Right renal pelvis (tissue), 4 donors: ENCODE measurements at regions not wholly inside any gene's neighbourhood (a gene's known extent, or its start where the extent isn't known, plus 50 kb on each side); places are given as distances from the start of the nearest gene placed in this dataset.
"Not testable (repeated sequence)": the region's sequence is repeated elsewhere in the genome, so short reads cannot be mapped to it uniquely, and the experiment has no call there.

Experiments
- DNase-seq, 4 donors: peaks; one replicate each; pipeline ENCODE4 v3.0.0-alpha.2; 2013; ENCODE audit warnings: low read depth in 4 of 4, low spot score in 3 of 4, missing footprints in 1 of 4

GRCh38 chr1:96545935-96546656 lies 175.5 kb upstream of the PTBP2 start:
- no peak for DNase-seq

GRCh38 chr1:96550061-96550460 lies 171.5 kb upstream of the PTBP2 start:
- DNase-seq = no peak

GRCh38 chr1:96552451-96552850 lies 169.1 kb upstream of the PTBP2 start:
- DNase-seq = no peak

DNA sequence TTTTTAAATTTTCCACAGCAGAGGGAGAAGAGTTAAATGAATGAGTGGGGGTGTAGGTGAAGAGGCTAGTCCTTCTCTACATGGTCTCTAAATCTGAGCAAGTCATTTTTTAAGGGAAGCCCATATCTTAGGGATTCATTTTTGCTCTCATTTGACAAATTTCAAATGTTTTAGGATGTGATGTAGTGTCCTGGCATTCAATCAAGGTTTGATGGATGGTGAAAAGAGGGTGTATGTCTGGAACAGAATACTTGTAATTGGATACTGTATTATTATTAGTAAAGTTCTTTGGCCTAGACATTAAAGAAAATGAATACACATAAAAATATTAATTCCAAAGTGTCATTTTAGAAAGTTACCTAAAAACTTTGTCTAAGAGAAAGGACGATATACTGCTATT lies 167.8 kb upstream of the PTBP2 start:
- DNase-seq = no peak

DNA sequence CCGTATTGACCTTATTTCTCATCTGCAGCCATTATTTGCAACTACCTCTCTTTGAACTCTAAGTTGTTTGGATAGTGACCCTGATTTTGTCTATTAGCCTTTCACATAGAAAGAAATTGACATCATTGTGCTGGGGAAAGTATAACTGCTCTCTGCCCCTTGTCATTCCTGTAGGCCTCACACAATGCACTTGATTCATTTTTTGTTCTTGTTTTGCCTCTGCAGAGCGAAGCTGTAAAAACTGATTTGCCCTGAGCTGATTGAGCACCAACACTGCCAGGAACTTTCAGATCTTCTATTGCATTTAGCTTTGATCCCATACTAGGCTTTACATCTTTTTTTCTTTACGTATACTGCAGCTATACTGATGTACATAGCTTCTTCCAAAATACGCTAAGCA lies 167.2 kb upstream of the PTBP2 start:
- DNase-seq = no peak

- DNase-seq = no peak
These were observed 164.2 kb upstream of the PTBP2 start for GRCh38 chr1:96557336-96557735.

- DNase-seq = no peak
These were observed 162.9 kb upstream of the PTBP2 start for GRCh38 chr1:96558635-96559034.

- DNase-seq = no peak
These were observed 162.4 kb upstream of the PTBP2 start for GRCh38 chr1:96559181-96559580.

DNA sequence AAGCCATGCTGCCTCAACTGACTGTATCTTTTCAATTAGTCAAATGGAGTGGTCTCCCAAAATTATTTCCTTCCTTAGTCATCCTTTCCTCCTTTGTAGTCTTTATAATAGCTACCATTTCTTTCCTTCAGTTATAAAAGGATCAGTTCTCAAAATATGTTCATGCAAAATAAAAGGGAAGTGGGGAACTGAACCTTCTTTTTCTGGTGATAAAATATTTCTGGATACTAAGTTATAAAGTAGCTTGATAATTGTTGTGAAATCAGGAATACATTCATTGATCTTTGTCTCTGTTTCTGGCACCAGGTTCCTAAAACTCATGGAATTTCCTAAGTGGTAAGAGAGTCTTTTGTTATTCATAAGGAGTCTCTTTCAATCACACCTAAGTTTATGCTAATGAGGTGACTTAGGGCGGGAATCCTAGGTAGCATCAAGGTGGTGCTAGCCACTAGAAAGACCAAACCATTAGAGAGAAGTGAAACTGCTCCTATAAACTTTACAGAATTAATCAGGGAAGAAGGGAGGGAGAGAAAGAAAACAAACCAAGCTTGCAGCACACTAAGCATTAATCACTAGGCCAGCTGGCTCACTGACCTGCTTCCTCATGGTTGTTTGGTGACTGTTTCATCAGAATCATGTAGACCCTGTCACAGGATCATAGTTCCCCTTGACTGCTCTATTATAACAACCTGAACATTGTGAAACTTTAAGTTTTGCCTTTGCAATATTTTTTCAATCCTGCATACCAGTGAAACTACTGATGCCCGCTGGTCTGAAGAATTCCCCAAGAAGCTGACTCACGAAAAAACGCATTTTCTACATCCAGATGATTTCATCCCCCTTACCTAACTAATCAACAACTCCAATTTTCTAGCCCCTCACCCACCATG lies 161.6 kb upstream of the PTBP2 start:
- DNase-seq = peak in 1 of 4 donors; percentile 20

DNA sequence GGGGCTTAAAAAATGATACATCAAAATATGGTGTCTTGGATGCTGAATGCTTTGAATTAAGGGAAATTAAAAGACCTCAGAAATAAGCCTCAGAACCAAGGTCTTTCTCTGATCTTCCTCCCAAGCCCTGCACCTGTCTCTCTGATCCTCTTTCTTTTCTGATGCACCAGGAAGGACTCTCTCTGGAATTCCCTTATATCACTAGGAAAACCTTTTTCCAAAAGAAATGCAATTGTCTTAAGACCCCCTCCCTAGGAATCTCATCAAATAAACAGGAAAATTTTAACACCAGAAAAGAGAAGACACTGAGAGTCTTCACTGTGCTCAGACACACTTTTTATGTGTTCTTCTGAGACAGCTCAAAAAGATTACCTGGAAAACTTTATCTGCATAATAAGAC lies 159.5 kb upstream of the PTBP2 start:
- DNase-seq = no peak

GRCh38 chr1:96564401-96564800 lies 157.2 kb upstream of the PTBP2 start:
- not testable (repeated sequence) for DNase-seq

DNA sequence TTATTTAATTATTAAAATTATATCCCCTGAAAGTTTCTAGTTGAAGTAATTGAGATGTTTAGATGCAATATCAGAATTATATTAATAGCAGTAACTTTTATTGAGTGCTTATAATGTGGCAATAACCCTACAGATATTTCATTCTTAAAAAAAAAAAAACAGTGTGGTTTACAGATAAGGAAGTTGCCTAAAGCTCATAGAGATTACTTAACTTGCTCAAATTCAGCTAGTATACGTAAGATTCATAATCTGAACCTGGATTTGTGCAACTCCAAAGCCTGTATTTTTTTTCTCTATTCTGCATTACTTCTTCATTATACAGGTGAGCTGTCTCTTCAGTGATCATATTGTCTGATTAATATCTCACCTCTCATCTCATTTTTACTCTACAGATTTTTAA lies 156.0 kb upstream of the PTBP2 start:
- no peak for DNase-seq

- no peak for DNase-seq
These were observed 152.9 kb upstream of the PTBP2 start for GRCh38 chr1:96568639-96569038.

DNA sequence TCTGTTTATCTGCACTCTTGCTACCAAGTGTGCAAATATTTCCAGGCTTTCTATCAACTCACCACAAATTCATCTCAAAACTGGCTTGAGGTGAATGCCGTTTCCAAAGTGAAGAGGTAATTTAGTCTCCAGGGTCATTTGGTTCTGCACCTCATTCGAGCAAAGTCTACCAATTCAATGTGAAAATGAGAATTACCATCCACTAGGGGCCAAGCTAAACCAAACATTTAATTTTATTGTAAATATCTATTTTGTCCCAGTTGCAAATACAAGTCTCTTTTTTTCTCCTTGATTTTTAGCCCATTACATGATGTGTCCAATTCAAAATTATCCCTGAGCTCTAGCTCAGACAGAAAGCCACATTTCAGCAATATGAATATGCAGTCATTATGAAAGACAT lies 152.3 kb upstream of the PTBP2 start:
- DNase-seq = no peak

- no peak for DNase-seq
These were observed 141.9 kb upstream of the PTBP2 start for GRCh38 chr1:96579636-96580035.

DNA sequence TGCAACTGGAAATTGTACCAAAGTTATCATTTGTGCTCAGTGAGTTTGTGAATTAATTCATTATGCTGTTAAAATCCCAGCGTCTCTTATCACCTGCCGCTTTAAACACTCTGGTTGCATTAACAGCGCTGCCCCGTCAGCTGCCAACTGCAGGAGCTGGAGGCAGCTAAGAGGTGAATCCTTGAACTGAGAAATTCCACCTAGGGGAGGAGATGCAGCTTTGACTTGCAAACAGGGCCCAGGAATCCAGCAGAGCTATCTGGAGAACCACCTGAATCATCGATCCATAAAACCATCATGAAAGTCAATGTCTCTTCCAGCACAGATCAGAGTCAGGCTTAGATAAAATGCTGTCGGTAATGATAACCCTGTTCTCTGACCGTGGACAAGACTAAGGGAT lies 140.7 kb upstream of the PTBP2 start:
- no peak for DNase-seq

- DNase-seq = no peak
These were observed 139.8 kb upstream of the PTBP2 start for GRCh38 chr1:96581772-96582171.

DNA sequence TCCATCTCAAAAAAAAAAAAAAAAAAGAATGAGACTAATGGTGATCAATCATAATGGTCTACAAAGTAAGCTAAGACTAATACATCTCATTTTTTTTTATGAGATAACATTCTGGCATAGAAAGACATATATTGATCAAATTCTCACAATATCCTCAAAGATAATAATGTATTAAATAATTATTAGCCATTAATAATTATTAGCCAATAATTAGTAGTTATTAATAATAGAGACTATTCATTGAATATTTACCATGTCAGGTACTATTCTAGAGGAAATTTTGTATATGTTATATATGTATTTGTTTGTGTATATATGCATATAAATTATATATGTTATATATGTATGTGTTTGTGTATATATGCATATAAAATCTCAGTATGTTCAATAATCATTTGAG lies 137.7 kb upstream of the PTBP2 start:
- DNase-seq = no peak

DNA sequence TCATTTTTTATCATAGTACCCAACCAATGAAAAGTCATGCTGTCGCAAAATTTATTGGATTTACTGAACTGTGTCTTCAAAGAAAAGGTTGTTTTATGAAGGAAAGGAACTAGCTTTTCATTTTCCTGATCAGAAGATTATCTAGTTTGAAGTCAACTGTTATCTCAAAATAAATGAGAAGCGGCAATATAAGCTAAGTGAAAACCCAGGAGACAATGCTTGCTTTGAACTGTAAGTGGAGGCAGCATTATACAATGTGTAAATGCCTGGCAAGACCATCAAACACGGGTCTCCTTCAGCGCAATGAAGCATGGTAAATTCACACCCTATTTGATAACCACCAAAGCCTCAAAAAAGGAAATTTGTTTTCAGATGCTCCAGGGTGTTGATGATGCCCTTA lies 134.4 kb upstream of the PTBP2 start:
- no peak for DNase-seq

DNA sequence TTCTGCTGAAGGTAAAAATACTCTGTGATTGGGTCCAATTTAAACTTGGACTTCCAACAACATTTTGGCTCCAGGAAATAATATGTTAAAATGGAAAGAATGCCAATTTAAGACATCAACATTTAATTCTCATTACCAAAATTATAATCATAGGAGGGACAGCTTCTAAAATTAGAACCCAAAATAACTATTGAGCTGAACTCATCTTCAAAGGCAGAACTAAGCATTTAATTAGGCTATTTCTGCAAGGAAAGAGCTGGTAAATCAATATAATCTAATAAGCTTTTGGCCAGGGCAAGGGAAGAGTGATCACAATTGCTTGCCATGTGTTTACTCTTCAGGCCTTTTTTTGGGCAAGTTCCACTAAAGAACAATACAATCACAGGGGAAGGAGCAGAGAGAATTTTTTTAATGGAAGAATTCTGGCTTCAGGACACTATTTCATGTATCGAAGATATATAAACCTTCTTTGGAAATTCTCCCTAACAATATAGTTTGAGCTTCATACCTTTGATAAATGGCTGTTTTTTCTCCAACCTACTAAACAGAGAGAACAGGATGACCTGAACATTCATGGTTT lies 133.1 kb upstream of the PTBP2 start:
- no peak for DNase-seq

DNA sequence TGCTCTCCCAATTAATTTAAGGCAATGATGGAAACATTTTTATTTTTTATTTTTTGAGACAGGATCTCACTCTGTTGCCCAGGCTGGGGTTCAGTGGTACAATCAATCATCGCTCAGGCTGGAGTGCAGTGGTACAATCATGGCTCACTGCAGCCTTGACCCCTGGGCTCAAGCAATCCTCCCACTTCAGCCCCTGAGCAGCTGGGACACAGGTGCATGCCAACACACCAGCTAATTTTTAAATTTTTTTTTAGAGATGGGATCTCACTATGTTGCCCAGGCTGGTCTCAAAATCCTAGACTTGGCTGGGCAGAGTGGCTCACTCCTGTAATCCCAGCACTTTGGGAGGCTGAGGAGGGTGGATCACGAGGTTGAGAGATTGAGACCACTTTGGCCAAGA lies 126.1 kb upstream of the PTBP2 start:
- not testable (repeated sequence) for DNase-seq
